ENCODE measurements at regions not wholly inside any gene's neighbourhood (a gene's known extent, or its start where the extent isn't known, plus 50 kb on each side); places are given as distances from the start of the nearest gene placed in this dataset.

DNA sequence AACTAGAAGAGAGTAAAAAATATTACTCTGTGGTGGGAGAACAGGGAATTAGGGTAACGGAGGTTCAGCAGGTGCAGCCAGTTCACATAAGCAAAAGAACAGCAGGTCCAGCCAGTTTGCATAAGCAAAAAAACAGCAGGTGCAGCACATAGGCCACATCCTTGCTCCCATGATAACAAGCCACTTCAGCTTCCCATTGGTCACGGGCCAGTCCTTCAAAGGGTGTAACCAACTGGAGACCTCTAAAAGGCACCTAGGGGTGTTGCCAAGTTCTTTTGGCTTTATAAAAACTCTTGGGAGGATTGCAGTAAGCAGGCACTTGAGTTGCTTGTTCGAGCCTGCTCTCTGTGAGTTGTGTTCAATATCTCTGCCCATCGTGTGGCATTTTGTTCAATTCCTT lies 488.1 kb downstream of the XYLT1 start:
- TF ChIP-seq CTCF (tag by site-specific recombination; IDR thresholded peaks at IDR 0.05) (no peak), YY1 (tag by site-specific recombination; IDR thresholded peaks at IDR 0.05) (no peak), ZNF768 (tag by site-specific recombination; IDR thresholded peaks at IDR 0.05) (no peak), OVOL3 (tag by site-specific recombination; IDR thresholded peaks at IDR 0.05) (no peak), ZNF423 (tag by site-specific recombination; IDR thresholded peaks at IDR 0.05) (no peak), SP2 (tag by site-specific recombination; IDR thresholded peaks at IDR 0.05) (no peak)

Measured in HEK293 (cell line).